Neural cell (in vitro differentiated cells): ENCODE measurements at regions not wholly inside any gene's neighbourhood (a gene's known extent, or its start where the extent isn't known, plus 50 kb on each side); places are given as distances from the start of the nearest gene placed in this dataset.

Experiments
- CTCF ChIP-seq: fragments of 450-650 bp; IDR thresholded peaks from 2 replicates; pipeline ENCODE4 v1.5.1; 2014; ENCODE audit warnings: antibody characterized with exemption, mild to moderate bottlenecking, moderate library complexity; ENCODE audit not compliant: poor library complexity, severe bottlenecking
- EP300 ChIP-seq: fragments of 450-650 bp; conservative IDR thresholded peaks from 2 replicates; pipeline ENCODE4 v1.6.1; 2014; ENCODE audit warnings: antibody characterized with exemption, mild to moderate bottlenecking, moderate library complexity; ENCODE audit not compliant: poor library complexity, severe bottlenecking
- EZH2 ChIP-seq: fragments of 200-600, 300-800 bp; shearing (Covaris generic), sonication (generic); IDR thresholded peaks from 2 replicates; pipeline ENCODE4 v1.6.1; 2014; ENCODE audit warnings: antibody characterized with exemption, low read length, borderline replicate concordance, mild to moderate bottlenecking; ENCODE audit not compliant: insufficient read depth, poor library complexity, severe bottlenecking
- MXI1 ChIP-seq: fragments of 450-650 bp; conservative IDR thresholded peaks from 2 replicates; pipeline ENCODE4 v1.6.1; 2014; ENCODE audit warnings: antibody characterized with exemption, mild to moderate bottlenecking; ENCODE audit not compliant: poor library complexity, severe bottlenecking
- POLR2AphosphoS5 ChIP-seq: IDR thresholded peaks from 2 replicates; pipeline ENCODE4 v1.6.1; 2012
- RAD21 ChIP-seq: fragments of 450-650 bp; conservative IDR thresholded peaks from 2 replicates; pipeline ENCODE4 v1.6.1; 2014; ENCODE audit warnings: antibody characterized with exemption, mild to moderate bottlenecking, moderate library complexity
- REST ChIP-seq: IDR thresholded peaks from 2 replicates; pipeline ENCODE4 v1.6.1; 2012; ENCODE audit warnings: borderline replicate concordance

GRCh38 chr13:50531917-50532899, 311.3 kb downstream of the DLEU7 start:
- TF ChIP-seq CTCF = peak; percentile 43
- TF ChIP-seq POLR2AphosphoS5 = no peak
- no peak for TF ChIP-seq REST
- no peak for TF ChIP-seq EZH2
- no peak for TF ChIP-seq MXI1
- TF ChIP-seq EP300 = no peak
- peak; percentile 48 for TF ChIP-seq RAD21
